ENCODE measurements at regions not wholly inside any gene's neighbourhood (a gene's known extent, or its start where the extent isn't known, plus 50 kb on each side); places are given as distances from the start of the nearest gene placed in this dataset.

- TF ChIP-seq HNF4G (IDR thresholded peaks at IDR 0.05): no peak
- TF ChIP-seq, protein P1, sequence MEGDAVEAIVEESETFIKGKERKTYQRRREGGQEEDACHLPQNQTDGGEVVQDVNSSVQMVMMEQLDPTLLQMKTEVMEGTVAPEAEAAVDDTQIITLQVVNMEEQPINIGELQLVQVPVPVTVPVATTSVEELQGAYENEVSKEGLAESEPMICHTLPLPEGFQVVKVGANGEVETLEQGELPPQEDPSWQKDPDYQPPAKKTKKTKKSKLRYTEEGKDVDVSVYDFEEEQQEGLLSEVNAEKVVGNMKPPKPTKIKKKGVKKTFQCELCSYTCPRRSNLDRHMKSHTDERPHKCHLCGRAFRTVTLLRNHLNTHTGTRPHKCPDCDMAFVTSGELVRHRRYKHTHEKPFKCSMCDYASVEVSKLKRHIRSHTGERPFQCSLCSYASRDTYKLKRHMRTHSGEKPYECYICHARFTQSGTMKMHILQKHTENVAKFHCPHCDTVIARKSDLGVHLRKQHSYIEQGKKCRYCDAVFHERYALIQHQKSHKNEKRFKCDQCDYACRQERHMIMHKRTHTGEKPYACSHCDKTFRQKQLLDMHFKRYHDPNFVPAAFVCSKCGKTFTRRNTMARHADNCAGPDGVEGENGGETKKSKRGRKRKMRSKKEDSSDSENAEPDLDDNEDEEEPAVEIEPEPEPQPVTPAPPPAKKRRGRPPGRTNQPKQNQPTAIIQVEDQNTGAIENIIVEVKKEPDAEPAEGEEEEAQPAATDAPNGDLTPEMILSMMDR (IDR thresholded peaks at IDR 0.05; ENCODE audit: low read depth, low read length, missing input control): no peak
- no peak for TF ChIP-seq ATF3 (IDR thresholded peaks at IDR 0.05)
- no peak for TF ChIP-seq YY1 (IDR thresholded peaks at IDR 0.05)
- TF ChIP-seq REST (IDR thresholded peaks at IDR 0.05): no peak
- no peak for TF ChIP-seq MAX (IDR thresholded peaks at IDR 0.05)
- no peak for TF ChIP-seq NR2F2 (IDR thresholded peaks at IDR 0.05)
- TF ChIP-seq RAD21 (IDR thresholded peaks at IDR 0.05): no peak
- no peak for TF ChIP-seq FOXA1 (IDR thresholded peaks at IDR 0.05)
- TF ChIP-seq JUND (IDR thresholded peaks at IDR 0.05): no peak
Observed at GRCh38 chr12:111233786-111234185, 135.1 kb downstream of the PHETA1 start.
